ENCODE measurements at regions not wholly inside any gene's neighbourhood (a gene's known extent, or its start where the extent isn't known, plus 50 kb on each side); places are given as distances from the start of the nearest gene placed in this dataset.
"Not testable (repeated sequence)": the region's sequence is repeated elsewhere in the genome, so short reads cannot be mapped to it uniquely, and the experiment has no call there.

DNA sequence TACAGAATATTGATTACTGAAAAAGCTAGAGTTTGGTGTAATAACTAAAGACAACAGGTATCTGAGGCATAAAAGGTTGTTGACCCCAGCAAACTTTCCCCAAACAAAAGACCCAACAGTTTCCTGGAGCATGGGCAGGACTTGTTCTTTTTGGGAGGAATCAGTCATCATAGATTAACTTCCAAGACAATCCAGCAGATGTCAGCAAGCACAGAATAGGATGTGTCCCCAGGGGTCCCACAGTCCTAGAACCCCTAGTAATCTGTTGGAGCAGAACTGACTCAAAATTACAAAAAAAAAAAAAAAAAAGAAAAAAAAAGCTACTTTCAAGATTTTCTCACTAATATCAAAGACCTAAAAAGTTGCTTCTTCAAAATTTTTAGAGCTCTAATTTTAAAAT, 564.7 kb upstream of the SLC39A10 start:
- DNase-seq: no peak
- Histone ChIP-seq H3K4me1 (ENCODE audit: low read length) (no peaks in the 10 kb centered on the region), H3K79me2 (ENCODE audit: low read length) (no peaks in the 10 kb centered on the region)

DNA sequence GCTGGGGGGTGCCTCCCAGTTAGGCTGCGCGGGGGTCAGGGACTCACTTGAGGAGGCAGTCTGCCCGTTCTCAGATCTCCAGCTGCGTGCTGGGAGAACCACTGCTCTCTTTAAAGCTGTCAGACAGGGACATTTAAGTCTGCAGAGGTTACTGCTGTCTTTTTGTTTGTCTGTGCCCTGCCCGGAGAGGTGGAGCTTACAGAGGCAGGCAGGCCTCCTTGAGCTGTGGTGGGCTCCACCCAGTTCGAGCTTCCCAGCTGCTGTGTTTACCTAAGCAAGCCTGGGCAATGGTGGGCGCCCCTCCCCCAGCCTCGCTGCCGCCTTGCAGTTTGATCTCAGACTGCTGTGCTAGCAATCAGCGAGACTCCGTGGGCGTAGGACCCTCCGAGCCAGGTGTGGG, 584.2 kb upstream of the SLC39A10 start:
- not testable (repeated sequence) for H3F3A ChIP-seq (ENCODE audit: insufficient read depth, low read length); H3K4me3 ChIP-seq (ENCODE audit: low read length); H3K4me2 ChIP-seq (ENCODE audit: low read depth, low read length); H3K9me3 ChIP-seq (replicated peaks; ENCODE audit: insufficient read depth, low read length); H3K36me3 ChIP-seq (replicated peaks; ENCODE audit: insufficient read depth, low read length); H3K9ac ChIP-seq (ENCODE audit: low read length); H3K4me1 ChIP-seq (ENCODE audit: low read length); H3K27ac ChIP-seq (ENCODE audit: low read length); H3K9me2 ChIP-seq (replicated peaks; ENCODE audit: insufficient read depth, low read length); H3K79me2 ChIP-seq (ENCODE audit: low read length); H4K20me1 ChIP-seq (ENCODE audit: insufficient read depth, low read length); H2AFZ ChIP-seq (ENCODE audit: low read length); H3K27me3 ChIP-seq (replicated peaks; ENCODE audit: insufficient read depth, low read length); DNase-seq

More for the DNA sequence above, 564.7 kb upstream of the SLC39A10 start:
- Histone ChIP-seq H2AFZ (ENCODE audit: low read length) (no peak overlapping the region), H3K9me2 (replicated peaks; ENCODE audit: insufficient read depth, low read length) (no peaks in the 10 kb centered on the region), H3K27me3 (replicated peaks; ENCODE audit: insufficient read depth, low read length) (no peaks in the 10 kb centered on the region), H4K20me1 (ENCODE audit: insufficient read depth, low read length) (no peaks in the 10 kb centered on the region), H3K4me2 (ENCODE audit: low read depth, low read length) (no peak overlapping the region), H3K9ac (ENCODE audit: low read length) (no peak overlapping the region), H3K36me3 (replicated peaks; ENCODE audit: insufficient read depth, low read length) (no peaks in the 10 kb centered on the region), H3K27ac (ENCODE audit: low read length) (no peak overlapping the region), H3F3A (ENCODE audit: insufficient read depth, low read length) (no peaks in the 10 kb centered on the region), H3K9me3 (replicated peaks; ENCODE audit: insufficient read depth, low read length) (no peaks in the 10 kb centered on the region), H3K4me3 (ENCODE audit: low read length) (no peak overlapping the region)
- TF ChIP-seq EZH2 (optimal IDR thresholded peaks at IDR 0.05; ENCODE audit: low read depth, low read length) (no peak), EZH2phosphoT487 (IDR thresholded peaks at IDR 0.05; ENCODE audit: low read length) (no peak)
- TF ChIP-seq, protein P1, sequence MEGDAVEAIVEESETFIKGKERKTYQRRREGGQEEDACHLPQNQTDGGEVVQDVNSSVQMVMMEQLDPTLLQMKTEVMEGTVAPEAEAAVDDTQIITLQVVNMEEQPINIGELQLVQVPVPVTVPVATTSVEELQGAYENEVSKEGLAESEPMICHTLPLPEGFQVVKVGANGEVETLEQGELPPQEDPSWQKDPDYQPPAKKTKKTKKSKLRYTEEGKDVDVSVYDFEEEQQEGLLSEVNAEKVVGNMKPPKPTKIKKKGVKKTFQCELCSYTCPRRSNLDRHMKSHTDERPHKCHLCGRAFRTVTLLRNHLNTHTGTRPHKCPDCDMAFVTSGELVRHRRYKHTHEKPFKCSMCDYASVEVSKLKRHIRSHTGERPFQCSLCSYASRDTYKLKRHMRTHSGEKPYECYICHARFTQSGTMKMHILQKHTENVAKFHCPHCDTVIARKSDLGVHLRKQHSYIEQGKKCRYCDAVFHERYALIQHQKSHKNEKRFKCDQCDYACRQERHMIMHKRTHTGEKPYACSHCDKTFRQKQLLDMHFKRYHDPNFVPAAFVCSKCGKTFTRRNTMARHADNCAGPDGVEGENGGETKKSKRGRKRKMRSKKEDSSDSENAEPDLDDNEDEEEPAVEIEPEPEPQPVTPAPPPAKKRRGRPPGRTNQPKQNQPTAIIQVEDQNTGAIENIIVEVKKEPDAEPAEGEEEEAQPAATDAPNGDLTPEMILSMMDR (IDR thresholded peaks at IDR 0.05; ENCODE audit: low read length): no peak

DNA sequence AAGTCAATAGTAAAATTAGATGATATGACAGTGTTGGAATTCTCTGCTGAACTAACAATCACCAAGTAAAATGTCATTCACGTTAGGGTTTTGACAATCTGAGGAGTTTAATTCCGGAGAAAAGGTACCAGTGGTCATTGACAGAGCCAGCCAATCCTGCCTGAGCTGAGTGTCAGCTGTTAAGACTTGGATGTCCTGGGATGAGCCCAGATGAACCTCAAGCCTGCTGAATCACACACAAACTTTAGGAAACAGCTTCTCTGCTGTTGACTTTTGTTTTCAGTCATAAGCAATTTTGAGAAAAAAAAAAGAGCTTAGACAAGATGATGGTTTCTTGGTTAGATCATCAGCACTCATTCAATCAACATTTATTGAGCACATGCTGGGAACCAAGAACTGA, 600.0 kb upstream of the SLC39A10 start:
- H3K27me3 ChIP-seq (replicated peaks; ENCODE audit: insufficient read depth, low read length): no peaks in the 10 kb centered on the region
- no peak for TF ChIP-seq EZH2 (optimal IDR thresholded peaks at IDR 0.05; ENCODE audit: low read depth, low read length)
- no peak for TF ChIP-seq EZH2phosphoT487 (IDR thresholded peaks at IDR 0.05; ENCODE audit: low read length)
- TF ChIP-seq, protein P1 (IDR thresholded peaks at IDR 0.05; ENCODE audit: low read length): no peak
- H3K27ac ChIP-seq (ENCODE audit: low read length): no peak overlapping the region
- no peaks in the 10 kb centered on the region for H3K79me2 ChIP-seq (ENCODE audit: low read length)
- H3K4me2 ChIP-seq (ENCODE audit: low read depth, low read length): no peak overlapping the region
- no peaks in the 10 kb centered on the region for H3K9me2 ChIP-seq (replicated peaks; ENCODE audit: insufficient read depth, low read length)
- H3K9me3 ChIP-seq (replicated peaks; ENCODE audit: insufficient read depth, low read length): no peaks in the 10 kb centered on the region; the same call in 1 of the 2 replicates
- H2AFZ ChIP-seq (ENCODE audit: low read length): no peak overlapping the region
- H4K20me1 ChIP-seq (ENCODE audit: insufficient read depth, low read length): no peaks in the 10 kb centered on the region
- no peak overlapping the region for H3K9ac ChIP-seq (ENCODE audit: low read length)
- no peaks in the 10 kb centered on the region for H3K36me3 ChIP-seq (replicated peaks; ENCODE audit: insufficient read depth, low read length)
- no peak for DNase-seq
- no peak overlapping the region for H3K4me3 ChIP-seq (ENCODE audit: low read length)
- H3K4me1 ChIP-seq (ENCODE audit: low read length): no peaks in the 10 kb centered on the region
- no peaks in the 10 kb centered on the region for H3F3A ChIP-seq (ENCODE audit: insufficient read depth, low read length)

DNA sequence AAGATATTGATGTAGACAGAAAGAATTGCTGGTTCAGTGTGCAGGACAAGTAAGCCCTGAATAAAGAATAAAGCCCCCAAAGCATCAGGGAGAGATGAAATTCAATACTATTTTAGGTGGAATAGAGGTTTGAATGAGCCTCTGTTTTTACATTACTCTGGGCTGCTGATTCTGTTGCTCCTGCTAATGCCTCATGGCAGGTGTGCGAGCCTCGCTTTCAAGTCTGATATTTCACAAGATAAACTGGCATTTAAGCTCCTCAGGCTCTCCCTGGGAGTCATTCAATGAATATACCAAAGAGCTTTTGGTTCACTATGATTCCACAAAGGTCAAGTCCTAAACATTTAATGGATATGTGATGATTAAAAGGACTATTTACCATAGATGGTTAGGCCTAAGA, 601.0 kb upstream of the SLC39A10 start:
- no peak overlapping the region for H3K4me3 ChIP-seq (ENCODE audit: low read length)
- no peaks in the 10 kb centered on the region for H3K27me3 ChIP-seq (replicated peaks; ENCODE audit: insufficient read depth, low read length)
- H3K9me2 ChIP-seq (replicated peaks; ENCODE audit: insufficient read depth, low read length): no peaks in the 10 kb centered on the region
- H3K4me2 ChIP-seq (ENCODE audit: low read depth, low read length): no peak overlapping the region
- no peak overlapping the region for H3K9ac ChIP-seq (ENCODE audit: low read length)
- no peaks in the 10 kb centered on the region for H4K20me1 ChIP-seq (ENCODE audit: insufficient read depth, low read length)
- no peaks in the 10 kb centered on the region for H3K79me2 ChIP-seq (ENCODE audit: low read length)
- H2AFZ ChIP-seq (ENCODE audit: low read length): no peak overlapping the region
- no peak overlapping the region for H3K27ac ChIP-seq (ENCODE audit: low read length)
- no peak for DNase-seq
- H3K36me3 ChIP-seq (replicated peaks; ENCODE audit: insufficient read depth, low read length): no peaks in the 10 kb centered on the region
- H3K4me1 ChIP-seq (ENCODE audit: low read length): no peaks in the 10 kb centered on the region
- no peaks in the 10 kb centered on the region; the same call in 1 of the 2 replicates for H3K9me3 ChIP-seq (replicated peaks; ENCODE audit: insufficient read depth, low read length)
- H3F3A ChIP-seq (ENCODE audit: insufficient read depth, low read length): no peaks in the 10 kb centered on the region
- TF ChIP-seq, protein P1 (IDR thresholded peaks at IDR 0.05; ENCODE audit: low read length): no peak
- TF ChIP-seq EZH2phosphoT487 (IDR thresholded peaks at IDR 0.05; ENCODE audit: low read length) (no peak), EZH2 (optimal IDR thresholded peaks at IDR 0.05; ENCODE audit: low read depth, low read length) (no peak)
